ENCODE measurements at regions not wholly inside any gene's neighbourhood (a gene's known extent, or its start where the extent isn't known, plus 50 kb on each side); places are given as distances from the start of the nearest gene placed in this dataset.

- Histone ChIP-seq H3K9me3 (no peaks in the 10 kb centered on the region), H3K4me1 (ENCODE audit: control insufficient read depth in 1 of 2, insufficient read depth in 2 of 2, low read depth in 1 of 2, low read length in 1 of 2) (no peaks in the 10 kb centered on the region; a peak in 2 of 4 replicates), H3K27me3 (ENCODE audit: insufficient read depth) (no peaks in the 10 kb centered on the region), H3K4me2 (no peak overlapping the region), H3K27ac (ENCODE audit: low read depth in 2 of 2, low read length in 1 of 2) (no peak overlapping the region), H3F3A (replicated peaks; ENCODE audit: insufficient read depth) (peaks cover 4% of the 10 kb centered on the region), H3K36me3 (replicated peaks in 1 of 2; ENCODE audit: control insufficient read depth in 1 of 2, insufficient read depth in 2 of 2, low read length in 1 of 2) (no peaks in the 10 kb centered on the region), H3K4me3 (ENCODE audit: low read depth in 2 of 2, low read length in 1 of 2) (no peak overlapping the region), H2AFZ (ENCODE audit: low read depth) (0 out of 2 replicates have a peak overlapping the region, but pooled peaks have one; percentile 22), H3K9me2 (no peaks in the 10 kb centered on the region), H3K9ac (no peak overlapping the region), H3K79me2 (ENCODE audit: insufficient read depth) (no peaks in the 10 kb centered on the region), H4K20me1 (ENCODE audit: insufficient read depth) (no peaks in the 10 kb centered on the region)
- ChIA-PET POLR2A (no interaction called here), CTCF (interaction anchor here (0.7 kb wide), 1 partner anchor 10 kb away, joined by 3 read pairs; no protein-coding TSS in a partner anchor)
- peak; percentile 42 for DNase-seq
- TF ChIP-seq GATA2 (CRISPR knock-in tag; IDR thresholded peaks at IDR 0.05) (0 out of 2 replicates have a peak, but pooled peaks have one; percentile 20), FOSL2 (IDR thresholded peaks at IDR 0.05; ENCODE audit: borderline replicate concordance, low read depth) (no peak), TCF12 (IDR thresholded peaks at IDR 0.05) (no peak), RAD21 (IDR thresholded peaks at IDR 0.05; ENCODE audit: low read length) (no peak)
- 83% methylated on average over 7 of the region's 17 CpGs for WGBS (ENCODE audit: low lambda C conversion rate)
Observed at GRCh38 chr2:217092710-217093379, 233.0 kb upstream of the TNP1 start.

DNA sequence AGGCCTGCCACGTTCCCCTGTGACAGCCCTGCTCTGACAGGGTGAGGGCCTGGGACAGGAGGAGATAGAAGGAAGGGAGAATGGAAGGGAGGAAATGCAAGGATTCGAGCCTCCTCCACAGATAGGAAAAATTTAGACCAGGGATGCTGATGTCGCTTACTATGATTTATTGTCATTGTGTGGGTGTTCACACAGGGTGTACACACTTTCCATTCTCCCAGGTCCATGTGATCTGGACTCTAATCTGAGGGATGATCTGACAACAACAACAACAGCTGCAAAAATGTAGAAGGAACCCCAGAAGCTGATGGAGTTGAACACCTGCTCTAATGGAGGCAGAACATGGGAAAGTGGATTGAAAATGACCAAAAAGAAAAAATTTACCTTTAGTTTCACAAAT lies 231.7 kb upstream of the TNP1 start:
- Histone ChIP-seq H3K27me3 (ENCODE audit: insufficient read depth) (no peaks in the 10 kb centered on the region), H3K4me1 (ENCODE audit: control insufficient read depth in 1 of 2, insufficient read depth in 2 of 2, low read depth in 1 of 2, low read length in 1 of 2) (no peaks in the 10 kb centered on the region; a peak in 2 of 4 replicates), H3K27ac (ENCODE audit: low read depth in 2 of 2, low read length in 1 of 2) (no peak overlapping the region), H3K36me3 (replicated peaks in 1 of 2; ENCODE audit: control insufficient read depth in 1 of 2, insufficient read depth in 2 of 2, low read length in 1 of 2) (no peaks in the 10 kb centered on the region), H3K9me2 (no peaks in the 10 kb centered on the region), H3F3A (replicated peaks; ENCODE audit: insufficient read depth) (peaks cover 4% of the 10 kb centered on the region), H4K20me1 (ENCODE audit: insufficient read depth) (no peaks in the 10 kb centered on the region), H3K4me3 (ENCODE audit: low read depth in 2 of 2, low read length in 1 of 2) (no peak overlapping the region), H2AFZ (ENCODE audit: low read depth) (no peak overlapping the region), H3K9ac (no peak overlapping the region), H3K9me3 (no peaks in the 10 kb centered on the region), H3K79me2 (ENCODE audit: insufficient read depth) (no peaks in the 10 kb centered on the region), H3K4me2 (no peak overlapping the region)
- 33% methylated on average over 3 of the region's 3 CpGs for WGBS (ENCODE audit: low lambda C conversion rate)
- ChIA-PET CTCF (no interaction called here), POLR2A (no interaction called here)
- no peak for TF ChIP-seq MXI1 (IDR thresholded peaks at IDR 0.05; ENCODE audit: low read depth, low read length)
- TF ChIP-seq JUND (IDR thresholded peaks at IDR 0.05) = no peak
- no peak for TF ChIP-seq MEF2A (IDR thresholded peaks at IDR 0.05; ENCODE audit: borderline replicate concordance, low read depth)
- TF ChIP-seq, protein P1, sequence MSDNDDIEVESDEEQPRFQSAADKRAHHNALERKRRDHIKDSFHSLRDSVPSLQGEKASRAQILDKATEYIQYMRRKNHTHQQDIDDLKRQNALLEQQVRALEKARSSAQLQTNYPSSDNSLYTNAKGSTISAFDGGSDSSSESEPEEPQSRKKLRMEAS (IDR thresholded peaks at IDR 0.05; ENCODE audit: low read depth) = no peak
- DNase-seq = no peak

- H3K9me3 ChIP-seq = no peaks in the 10 kb centered on the region
- H3K4me2 ChIP-seq = no peak overlapping the region
- H3K4me3 ChIP-seq (ENCODE audit: low read depth in 2 of 2, low read length in 1 of 2) = no peak overlapping the region
- no peak for DNase-seq
- TF ChIP-seq TCF12 (IDR thresholded peaks at IDR 0.05) = no peak
- no peak for TF ChIP-seq SMC3 (IDR thresholded peaks at IDR 0.05; ENCODE audit: low read depth, low read length)
- no peak for TF ChIP-seq USF1 (IDR thresholded peaks at IDR 0.05; ENCODE audit: borderline replicate concordance, low read depth)
- TF ChIP-seq FOXM1 (IDR thresholded peaks at IDR 0.05; ENCODE audit: low read depth) = no peak
- TF ChIP-seq, protein P2, sequence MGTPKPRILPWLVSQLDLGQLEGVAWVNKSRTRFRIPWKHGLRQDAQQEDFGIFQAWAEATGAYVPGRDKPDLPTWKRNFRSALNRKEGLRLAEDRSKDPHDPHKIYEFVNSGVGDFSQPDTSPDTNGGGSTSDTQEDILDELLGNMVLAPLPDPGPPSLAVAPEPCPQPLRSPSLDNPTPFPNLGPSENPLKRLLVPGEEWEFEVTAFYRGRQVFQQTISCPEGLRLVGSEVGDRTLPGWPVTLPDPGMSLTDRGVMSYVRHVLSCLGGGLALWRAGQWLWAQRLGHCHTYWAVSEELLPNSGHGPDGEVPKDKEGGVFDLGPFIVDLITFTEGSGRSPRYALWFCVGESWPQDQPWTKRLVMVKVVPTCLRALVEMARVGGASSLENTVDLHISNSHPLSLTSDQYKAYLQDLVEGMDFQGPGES (IDR thresholded peaks at IDR 0.05; ENCODE audit: low read depth, low read length) = no peak
- no peak for TF ChIP-seq EP300 (IDR thresholded peaks at IDR 0.05; ENCODE audit: borderline replicate concordance in 1 of 2, low read depth in 1 of 2, low read length in 1 of 2)
- TF ChIP-seq EZH2phosphoT487 (IDR thresholded peaks at IDR 0.05; ENCODE audit: borderline replicate concordance, low read depth) = no peak
- no peak for TF ChIP-seq JUND (IDR thresholded peaks at IDR 0.05)
- no peak for TF ChIP-seq MXI1 (IDR thresholded peaks at IDR 0.05; ENCODE audit: low read depth, low read length)
- no peak for TF ChIP-seq RAD21 (IDR thresholded peaks at IDR 0.05; ENCODE audit: low read length)
- no peak for TF ChIP-seq FOXJ3 (CRISPR knock-in tag; IDR thresholded peaks at IDR 0.05)
- TF ChIP-seq CHD2 (IDR thresholded peaks at IDR 0.05; ENCODE audit: low read length, partially characterized antibody) = no peak
- TF ChIP-seq, protein P1 (IDR thresholded peaks at IDR 0.05; ENCODE audit: low read depth) = no peak
- no peak for TF ChIP-seq NFIC (IDR thresholded peaks at IDR 0.05; ENCODE audit: borderline replicate concordance)
- no peak for TF ChIP-seq NRF1 (IDR thresholded peaks at IDR 0.05; ENCODE audit: low read depth, low read length)
- no peak for TF ChIP-seq FOSL2 (IDR thresholded peaks at IDR 0.05; ENCODE audit: borderline replicate concordance, low read depth)
- TF ChIP-seq TAF1 (IDR thresholded peaks at IDR 0.05; ENCODE audit: borderline replicate concordance, low read depth, low read length) = no peak
- no peak overlapping the region for H3K9ac ChIP-seq
- no peaks in the 10 kb centered on the region for H3K79me2 ChIP-seq (ENCODE audit: insufficient read depth)
- no peaks in the 10 kb centered on the region; a peak in 2 of 4 replicates for H3K4me1 ChIP-seq (ENCODE audit: control insufficient read depth in 1 of 2, insufficient read depth in 2 of 2, low read depth in 1 of 2, low read length in 1 of 2)
- no peaks in the 10 kb centered on the region for H3K27me3 ChIP-seq (ENCODE audit: insufficient read depth)
- peaks cover 4% of the 10 kb centered on the region for H3F3A ChIP-seq (replicated peaks; ENCODE audit: insufficient read depth)
- H2AFZ ChIP-seq (ENCODE audit: low read depth) = 0 out of 2 replicates have a peak overlapping the region, but pooled peaks have one; percentile 56
- H3K9me2 ChIP-seq = no peaks in the 10 kb centered on the region
- H3K27ac ChIP-seq (ENCODE audit: low read depth in 2 of 2, low read length in 1 of 2) = no peak overlapping the region
- ChIA-PET CTCF (interaction anchor here (0.9 kb wide), 2 partner anchors 11 to 26 kb away, joined by 3 read pairs; no protein-coding TSS in a partner anchor), POLR2A (no interaction called here)
- H4K20me1 ChIP-seq (ENCODE audit: insufficient read depth) = no peaks in the 10 kb centered on the region
- WGBS (ENCODE audit: low lambda C conversion rate) = 92% methylated on average over 3 of the region's 3 CpGs
- no peaks in the 10 kb centered on the region for H3K36me3 ChIP-seq (replicated peaks in 1 of 2; ENCODE audit: control insufficient read depth in 1 of 2, insufficient read depth in 2 of 2, low read length in 1 of 2)
Observed at GRCh38 chr2:217090884-217091283, 231.0 kb upstream of the TNP1 start.
